AG09309 (cell line): ENCODE measurements at regions not wholly inside any gene's neighbourhood (a gene's known extent, or its start where the extent isn't known, plus 50 kb on each side); places are given as distances from the start of the nearest gene placed in this dataset.
"Not testable (repeated sequence)": the region's sequence is repeated elsewhere in the genome, so short reads cannot be mapped to it uniquely, and the experiment has no call there.

ENCODE experiments used
- DNase-seq: peaks from one replicate; pipeline ENCODE4 v3.0.0-alpha.2; 2010; ENCODE audit warnings: low read depth
- H3K4me3 ChIP-seq: 2 replicates; pipeline ENCODE4 v1.5.1; 2011; ENCODE audit warnings: mild to moderate bottlenecking, low read depth, low read length, moderate library complexity; ENCODE audit not compliant: control insufficient read depth
- CTCF ChIP-seq: IDR thresholded peaks from 2 replicates; pipeline ENCODE4 v1.5.1; 2011; ENCODE audit warnings: mild to moderate bottlenecking, low read depth, low read length, inconsistent platforms; ENCODE audit not compliant: insufficient read depth, control insufficient read depth; ENCODE audit errors: missing control alignments

GRCh38 chr14:45621731-45622130 lies 368.7 kb upstream of the MIS18BP1 start:
- H3K4me3 ChIP-seq, result no peak overlapping the region
- TF ChIP-seq CTCF, result no peak
- DNase-seq, result no peak

DNA sequence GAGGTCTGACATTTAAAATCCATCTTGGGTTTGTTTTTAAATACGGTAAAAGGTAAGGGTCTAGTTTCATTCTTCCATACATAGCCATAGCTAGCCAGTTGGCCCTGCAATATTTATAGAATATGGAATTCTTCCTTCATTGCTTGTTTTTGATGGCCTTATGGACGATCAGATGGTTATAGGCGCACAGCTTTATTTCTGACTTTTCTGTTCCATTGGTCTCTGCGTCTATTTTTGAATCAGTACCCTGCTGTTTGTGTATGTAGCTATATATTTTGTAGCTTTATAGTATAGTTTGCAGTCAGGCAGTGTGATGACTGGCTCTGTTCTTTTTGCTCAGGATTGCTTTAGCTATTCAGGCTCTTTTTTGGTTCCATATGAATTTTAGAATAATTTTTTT lies 366.8 kb upstream of the MIS18BP1 start:
- no peak for TF ChIP-seq CTCF
- H3K4me3 ChIP-seq, result no peak overlapping the region
- DNase-seq, result no peak

- no peak for TF ChIP-seq CTCF
- no peak overlapping the region for H3K4me3 ChIP-seq
- DNase-seq, result no peak
Measured at GRCh38 chr14:45610318-45610717, 357.3 kb upstream of the MIS18BP1 start.

DNA sequence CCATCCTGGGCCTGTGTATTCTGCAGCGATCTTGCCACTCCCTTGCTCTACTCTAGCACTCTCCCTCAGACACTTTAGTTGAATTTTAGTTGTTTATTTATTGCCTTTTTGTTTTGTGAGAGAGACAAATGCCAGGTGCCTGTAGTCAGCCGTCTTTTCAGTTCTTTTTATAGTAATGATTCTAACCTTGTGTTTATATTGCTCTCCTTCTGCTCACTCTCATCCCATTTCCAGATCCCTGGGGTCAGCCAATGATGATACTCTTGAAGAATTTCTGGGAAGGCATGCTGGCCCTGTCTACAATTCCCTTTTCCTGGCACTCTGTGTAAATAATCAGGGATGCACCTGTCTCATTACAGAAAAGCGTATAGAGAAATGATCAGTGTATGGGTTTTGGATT lies 334.1 kb upstream of the MIS18BP1 start:
- H3K4me3 ChIP-seq, result no peak overlapping the region
- no peak for TF ChIP-seq CTCF
- DNase-seq, result no peak

- no peak for TF ChIP-seq CTCF
- DNase-seq, result no peak
- no peak overlapping the region for H3K4me3 ChIP-seq
Measured at GRCh38 chr14:45559626-45560025, 306.6 kb upstream of the MIS18BP1 start.

DNA sequence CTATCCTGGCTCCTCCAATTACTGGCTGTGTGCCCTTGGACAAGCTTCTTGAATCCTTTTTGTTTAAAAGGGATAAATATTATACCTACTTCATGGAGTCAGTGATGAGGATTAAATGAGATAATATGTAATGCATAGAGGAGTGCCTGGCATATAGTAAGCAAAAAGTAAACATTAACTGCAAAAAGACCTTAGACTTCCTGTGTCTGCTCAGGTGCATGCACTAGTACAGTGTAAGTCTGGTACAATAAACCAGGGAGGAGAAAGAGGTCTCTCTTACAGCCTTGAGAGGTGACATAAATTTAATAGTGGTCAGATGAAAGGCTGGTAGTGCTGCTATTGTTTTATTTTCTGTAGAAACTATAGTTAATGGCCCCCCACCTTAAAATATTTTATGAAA lies 305.2 kb upstream of the MIS18BP1 start:
- no peak for DNase-seq
- TF ChIP-seq CTCF, result no peak

GRCh38 chr14:45553981-45554380 lies 301.0 kb upstream of the MIS18BP1 start:
- no peak for TF ChIP-seq CTCF
- DNase-seq, result no peak
- H3K4me3 ChIP-seq, result no peak overlapping the region

More for the DNA sequence above, 305.2 kb upstream of the MIS18BP1 start:
- no peak overlapping the region for H3K4me3 ChIP-seq

GRCh38 chr14:45551240-45551820 lies 298.3 kb upstream of the MIS18BP1 start:
- not testable (repeated sequence) for DNase-seq, H3K4me3 ChIP-seq
